ENCODE measurements at regions not wholly inside any gene's neighbourhood (a gene's known extent, or its start where the extent isn't known, plus 50 kb on each side); places are given as distances from the start of the nearest gene placed in this dataset.

- TF ChIP-seq CTCF (IDR thresholded peaks at IDR 0.05) (no peak), POLR2A (IDR thresholded peaks at IDR 0.05) (no peak)
These were observed 307.2 kb downstream of the FBXO15 start for GRCh38 chr18:73840319-73840945.
